Stimulated activated naive CD8-positive, alpha-beta T cell treated with anti-CD3 and anti-CD28 coated beads, Interleukin-15, Interleukin-2, amounts not matched to agents 100 ng/mL and 50 ng/mL, for 24 hours (primary cell): ENCODE measurements at regions not wholly inside any gene's neighbourhood (a gene's known extent, or its start where the extent isn't known, plus 50 kb on each side); places are given as distances from the start of the nearest gene placed in this dataset.

Experiments
- H3K27ac Mint-ChIP-seq: one replicate; pipeline ENCODE4 v1.8.0; 2021; ENCODE audit warnings: mild to moderate bottlenecking, mixed read lengths
- H3K27me3 Mint-ChIP-seq: one replicate; pipeline ENCODE4 v1.8.0; 2021; ENCODE audit warnings: mixed read lengths
- H3K36me3 Mint-ChIP-seq: one replicate; pipeline ENCODE4 v1.8.0; 2021; ENCODE audit warnings: low read depth, mixed read lengths
- H3K4me1 Mint-ChIP-seq: one replicate; pipeline ENCODE4 v1.8.0; 2021; ENCODE audit warnings: low read depth, mixed read lengths
- H3K4me3 Mint-ChIP-seq: one replicate; pipeline ENCODE4 v1.8.0; 2021; ENCODE audit warnings: mild to moderate bottlenecking, mixed read lengths
- H3K9me3 Mint-ChIP-seq: one replicate; pipeline ENCODE4 v1.8.0; 2021; ENCODE audit warnings: mixed read lengths

DNA sequence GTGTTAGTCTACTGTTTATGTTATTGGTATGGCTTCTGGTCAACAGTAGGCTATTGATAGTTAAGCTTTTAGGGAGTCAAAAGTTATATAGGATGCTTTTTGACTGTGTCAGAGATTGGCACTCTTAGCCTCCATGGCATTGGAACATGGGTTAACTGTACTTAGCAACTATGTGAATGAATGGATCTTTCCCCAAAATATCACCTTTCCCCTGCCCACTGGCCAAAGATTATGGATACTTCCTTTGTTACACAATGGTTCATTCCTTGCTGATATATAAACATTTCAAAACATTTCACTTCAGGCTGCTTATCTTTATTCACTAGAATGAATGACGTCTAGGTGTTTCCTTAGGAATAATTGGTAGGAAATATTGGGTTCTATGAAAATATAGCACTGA, 62.1 kb upstream of the DOCK10 start:
- no peak overlapping the region for H3K4me3 Mint-ChIP-seq
- no peak overlapping the region for H3K27ac Mint-ChIP-seq
- H3K36me3 Mint-ChIP-seq, result no peaks in the 10 kb centered on the region
- no peaks in the 10 kb centered on the region for H3K27me3 Mint-ChIP-seq
- H3K9me3 Mint-ChIP-seq, result no peaks in the 10 kb centered on the region
- no peaks in the 10 kb centered on the region for H3K4me1 Mint-ChIP-seq

DNA sequence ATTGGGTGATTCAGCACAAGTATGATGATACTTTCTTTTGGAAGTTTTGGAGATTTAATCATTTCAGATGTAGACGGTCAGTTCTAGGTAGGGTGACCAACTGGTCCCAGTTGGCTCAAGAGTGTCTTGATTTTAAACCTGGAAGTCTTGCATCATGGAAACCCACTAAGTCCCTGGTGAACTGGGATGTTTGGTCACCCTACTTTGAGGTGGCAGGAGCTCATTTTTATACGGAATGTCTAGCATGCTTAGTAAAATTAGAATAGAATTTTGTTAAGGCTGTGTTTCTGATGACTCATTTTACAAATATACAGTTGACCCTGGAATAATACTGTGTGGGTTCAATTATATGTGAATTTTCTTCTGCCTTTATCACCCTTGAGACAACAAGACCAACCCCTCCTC, 61.5 kb upstream of the DOCK10 start:
- Mint-ChIP-seq H3K27ac (no peak overlapping the region), H3K9me3 (no peaks in the 10 kb centered on the region), H3K4me3 (no peak overlapping the region), H3K4me1 (no peaks in the 10 kb centered on the region), H3K27me3 (no peaks in the 10 kb centered on the region), H3K36me3 (no peaks in the 10 kb centered on the region)

DNA sequence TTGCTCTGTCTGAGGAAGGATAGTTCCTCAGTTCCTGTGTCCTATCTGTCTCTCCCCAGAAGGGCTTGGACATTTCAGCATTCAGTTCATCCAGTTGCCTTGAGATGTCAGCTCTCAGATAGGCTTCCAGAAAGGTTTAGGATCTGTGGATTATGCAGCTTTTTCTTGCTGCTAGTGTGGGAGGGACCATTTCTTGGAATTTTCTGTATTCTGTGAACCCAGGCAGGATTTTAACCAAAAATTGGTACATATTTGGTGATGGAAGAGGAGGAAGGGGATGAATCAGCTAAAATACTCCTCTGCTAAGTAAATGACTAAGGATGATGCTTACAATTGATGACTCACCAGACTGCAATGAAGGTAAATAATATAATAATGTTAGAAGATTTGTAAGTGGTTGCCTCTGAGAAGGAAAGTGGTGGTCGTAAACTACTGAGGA, 58.6 kb upstream of the DOCK10 start:
- H3K27me3 Mint-ChIP-seq, result no peaks in the 10 kb centered on the region
- no peaks in the 10 kb centered on the region for H3K4me1 Mint-ChIP-seq
- no peaks in the 10 kb centered on the region for H3K36me3 Mint-ChIP-seq
- no peak overlapping the region for H3K4me3 Mint-ChIP-seq
- no peaks in the 10 kb centered on the region for H3K9me3 Mint-ChIP-seq
- no peak overlapping the region for H3K27ac Mint-ChIP-seq

DNA sequence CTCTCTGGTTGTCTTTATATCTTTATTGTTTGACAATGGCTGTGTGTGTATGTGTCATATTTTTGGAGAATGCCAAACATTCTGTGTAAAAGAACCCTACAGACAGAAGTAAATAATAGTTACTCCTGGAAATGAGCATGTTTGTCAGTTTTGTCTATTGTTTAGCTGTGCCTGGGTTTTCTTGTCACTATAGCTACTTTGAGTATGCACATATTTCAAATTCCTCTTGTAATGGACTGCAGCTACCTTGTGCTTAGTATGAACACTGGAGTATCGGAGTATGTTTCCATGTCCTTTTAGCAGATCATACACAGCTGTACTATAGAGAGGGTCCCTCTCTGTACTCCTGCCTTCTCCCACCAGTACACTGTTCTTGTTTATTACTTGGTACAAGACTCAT, 58.0 kb upstream of the DOCK10 start:
- no peaks in the 10 kb centered on the region for H3K36me3 Mint-ChIP-seq
- H3K4me1 Mint-ChIP-seq, result no peaks in the 10 kb centered on the region
- no peaks in the 10 kb centered on the region for H3K27me3 Mint-ChIP-seq
- H3K27ac Mint-ChIP-seq, result no peak overlapping the region
- H3K9me3 Mint-ChIP-seq, result no peaks in the 10 kb centered on the region
- no peak overlapping the region for H3K4me3 Mint-ChIP-seq

DNA sequence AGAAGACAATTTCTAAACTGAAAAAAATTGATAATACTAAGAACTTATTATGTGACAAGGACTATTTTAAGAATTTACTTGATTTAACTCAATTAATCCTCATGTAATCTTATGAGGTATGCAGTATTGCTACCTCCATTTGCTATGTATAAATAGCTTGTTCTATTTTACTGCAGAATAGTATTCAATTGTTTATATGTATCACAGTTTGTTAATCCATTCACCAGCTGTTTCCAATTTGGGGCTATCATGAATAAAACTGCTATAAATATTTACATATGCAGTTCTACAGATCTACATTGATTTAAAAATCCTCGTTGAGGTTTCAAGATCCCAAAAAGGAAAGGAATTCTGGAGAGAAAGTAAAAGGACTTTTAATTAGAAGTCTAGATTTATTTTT, 54.8 kb upstream of the DOCK10 start:
- Mint-ChIP-seq H3K4me1 (no peaks in the 10 kb centered on the region), H3K4me3 (no peak overlapping the region), H3K36me3 (no peaks in the 10 kb centered on the region), H3K9me3 (peaks cover 5% of the 10 kb centered on the region), H3K27me3 (peaks cover 5% of the 10 kb centered on the region), H3K27ac (no peak overlapping the region)
